Hepatic stellate cell (primary cell): ENCODE measurements at regions not wholly inside any gene's neighbourhood (a gene's known extent, or its start where the extent isn't known, plus 50 kb on each side); places are given as distances from the start of the nearest gene placed in this dataset.
"Not testable (repeated sequence)": the region's sequence is repeated elsewhere in the genome, so short reads cannot be mapped to it uniquely, and the experiment has no call there.

ENCODE experiments used
- DNase-seq: peaks from one replicate; pipeline ENCODE4 v3.0.0; 2011; ENCODE audit warnings: low spot score

DNA sequence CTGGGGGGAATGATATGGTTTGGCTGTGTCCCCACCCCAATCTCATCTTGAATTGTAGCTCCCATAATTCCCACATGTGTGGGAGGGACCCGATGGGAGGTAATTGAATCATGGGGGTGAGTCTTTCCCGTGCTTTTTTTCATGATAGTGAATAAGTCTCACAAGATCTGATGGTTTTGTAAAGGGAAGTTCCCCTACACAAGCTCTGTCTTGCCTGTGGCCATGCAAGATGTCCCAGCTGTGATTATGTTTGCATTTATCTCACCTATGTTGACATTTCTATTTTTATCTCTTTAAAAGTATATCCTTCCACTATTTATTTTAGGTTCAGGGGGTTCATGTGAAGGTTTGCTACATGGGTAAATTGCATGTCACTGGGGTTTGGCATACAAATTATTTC is 323.9 kb upstream of the GLI3 start:
- no peak for DNase-seq

DNA sequence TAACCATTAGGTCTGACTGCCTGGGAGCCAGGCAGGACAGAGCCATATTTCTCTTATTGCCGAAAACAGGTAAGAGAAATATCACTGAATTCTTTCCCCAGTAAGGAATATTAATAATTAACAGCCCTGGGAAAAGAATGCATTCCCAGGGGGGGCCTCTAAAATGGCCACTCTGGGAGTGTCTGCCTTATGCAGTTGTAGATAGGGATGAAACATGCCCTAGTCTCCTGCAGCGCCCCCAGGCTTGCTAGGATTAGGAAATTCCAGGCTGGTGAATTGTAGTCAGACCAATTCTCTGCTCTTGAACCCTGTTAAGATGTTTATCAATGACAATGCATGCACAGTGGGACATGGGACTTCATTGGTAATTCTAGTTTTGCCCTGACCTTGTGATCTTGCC is 317.9 kb upstream of the GLI3 start:
- not testable (repeated sequence) for DNase-seq

DNA sequence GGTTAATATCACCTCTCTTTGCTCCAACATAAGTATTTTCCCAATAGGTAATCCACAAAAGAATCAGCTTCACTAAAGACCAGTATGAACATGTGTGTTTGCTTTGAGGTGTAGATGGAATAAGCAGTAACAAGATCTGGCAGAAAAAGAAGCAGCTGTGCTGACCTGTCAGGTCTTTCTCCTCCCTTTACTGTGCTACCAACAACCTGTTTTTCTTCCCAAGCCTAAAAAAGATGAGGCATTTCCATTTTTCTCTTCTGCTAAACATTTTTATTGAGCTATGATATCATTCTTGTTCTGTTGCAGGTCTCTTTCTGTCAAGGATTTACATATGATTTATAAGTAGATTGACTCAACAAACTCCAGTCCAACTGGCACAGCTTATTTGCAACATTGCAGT is 315.2 kb upstream of the GLI3 start:
- DNase-seq, result no peak

DNA sequence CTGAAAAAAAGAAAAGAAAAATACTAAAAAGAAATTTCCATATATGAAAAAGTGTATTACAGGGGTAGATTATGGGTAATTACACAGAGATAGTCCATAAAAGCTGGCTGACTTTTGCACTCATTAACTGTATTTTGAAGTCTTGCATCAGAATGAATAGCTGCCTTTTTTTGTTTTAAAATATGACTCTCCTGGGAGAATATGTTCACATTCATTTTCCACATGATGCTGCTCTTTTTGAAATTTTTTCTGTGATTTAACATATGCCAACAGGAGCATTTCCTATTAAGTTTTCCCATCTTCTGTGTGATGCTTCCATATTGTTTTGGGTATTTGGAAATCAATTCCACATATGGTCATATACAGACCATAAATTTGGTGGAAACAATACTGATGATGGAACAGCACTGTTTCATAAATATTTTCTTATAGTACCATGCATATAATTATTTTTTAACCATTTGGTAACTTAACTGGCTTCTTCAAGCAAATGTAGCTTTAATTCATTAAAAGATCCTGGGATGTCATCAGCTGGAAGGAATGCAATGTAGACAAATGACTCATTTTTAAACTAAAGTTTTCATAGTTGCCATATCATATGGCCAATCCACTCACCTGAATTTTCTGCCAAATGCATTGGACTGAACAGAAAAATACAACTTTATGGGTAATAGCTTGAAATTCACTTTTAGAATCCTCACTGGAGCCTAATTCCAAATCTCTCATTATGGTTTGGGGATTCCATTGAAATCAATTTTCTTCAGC is 313.9 kb upstream of the GLI3 start:
- no peak for DNase-seq

DNA sequence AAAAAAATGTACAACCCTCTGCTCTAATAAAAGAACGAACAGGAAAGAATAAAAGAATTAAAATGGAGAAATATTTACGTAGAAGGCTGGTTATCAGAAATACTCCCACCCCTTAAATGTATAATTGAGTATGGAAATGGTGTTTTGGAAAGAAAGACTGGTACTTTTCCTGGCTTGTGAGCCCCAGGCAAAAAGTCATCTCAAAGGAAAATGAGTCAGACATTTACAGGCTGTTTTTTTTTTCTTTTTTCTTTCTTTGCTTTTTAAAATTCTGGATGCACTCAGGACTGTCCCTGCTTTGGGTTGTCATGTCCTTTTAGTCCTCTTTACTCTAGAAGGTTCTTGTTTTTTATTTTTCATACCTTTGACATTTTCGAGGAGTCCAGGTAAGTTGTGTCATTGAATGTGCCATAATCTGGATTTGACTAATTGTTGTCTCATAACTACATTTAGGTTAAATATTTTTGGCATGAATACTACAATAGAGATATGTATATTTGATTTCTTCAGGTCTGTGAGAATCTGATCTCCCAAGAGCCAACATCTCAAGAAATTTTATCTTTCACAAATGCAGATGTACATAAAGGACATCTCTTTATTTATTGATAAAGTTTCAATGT is 313.0 kb upstream of the GLI3 start:
- DNase-seq, result no peak

DNA sequence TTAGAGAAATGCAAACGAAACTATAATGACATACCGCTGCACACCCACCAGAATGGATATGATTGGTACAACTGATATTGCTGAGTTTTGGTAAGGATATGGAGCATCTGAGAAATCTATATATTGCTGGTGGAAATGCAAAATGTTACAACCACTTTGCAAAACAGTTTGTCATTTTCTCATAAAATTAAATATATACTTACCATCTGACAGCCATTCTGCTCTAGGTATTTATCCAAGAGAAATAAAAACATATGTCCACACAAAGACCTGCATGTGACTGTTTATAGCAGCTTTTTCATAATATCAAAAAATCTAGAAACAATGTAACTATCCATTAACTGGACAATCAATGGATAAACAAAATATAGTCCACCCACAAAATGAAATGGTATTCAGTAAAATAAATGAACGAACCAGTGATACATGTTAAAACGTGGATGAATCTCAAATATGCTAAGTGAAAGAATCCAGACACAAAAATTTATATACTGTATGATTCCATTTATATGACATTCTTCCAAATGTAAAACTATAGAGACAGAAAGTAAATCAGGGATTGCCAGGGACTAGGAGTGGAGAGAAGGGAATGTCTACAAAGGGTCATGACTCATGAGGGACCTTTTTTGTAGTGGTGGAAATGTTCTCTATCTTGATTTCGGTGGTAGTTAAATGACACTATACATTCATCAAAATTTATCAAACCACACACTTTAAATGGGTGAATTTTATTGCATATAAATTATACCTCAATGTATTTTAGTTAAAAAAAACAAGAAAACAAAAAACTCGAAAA is 312.0 kb upstream of the GLI3 start:
- no peak for DNase-seq

DNA sequence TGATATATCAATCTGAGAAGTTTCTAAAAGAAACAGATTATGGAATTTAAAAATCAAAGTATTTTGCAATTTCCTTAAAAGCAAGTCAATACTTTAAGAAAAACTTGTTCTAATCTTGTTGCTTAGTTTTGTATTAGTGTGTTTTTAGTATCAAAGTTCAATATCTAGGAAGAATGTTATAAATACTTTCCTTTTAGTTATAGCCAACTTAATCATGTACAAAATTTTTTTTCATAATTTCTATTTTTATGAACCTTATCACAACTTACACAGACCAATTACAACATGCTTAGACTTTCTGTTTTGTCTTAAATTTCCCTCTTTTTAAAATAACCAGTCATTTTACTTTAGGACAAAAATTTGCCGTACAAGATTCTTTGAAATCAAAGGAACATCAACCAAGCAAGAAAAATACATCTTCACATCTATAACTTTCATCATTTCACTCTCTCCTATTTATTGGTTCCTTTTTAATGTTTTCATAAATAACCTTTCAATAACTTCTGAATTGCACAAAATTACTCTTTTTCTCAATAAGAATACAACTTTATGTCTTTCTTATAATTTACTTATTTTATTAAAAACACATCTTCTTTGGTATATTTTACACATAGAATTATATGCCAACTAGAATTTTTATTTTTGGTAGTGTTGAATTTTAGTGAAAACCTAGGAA is 308.2 kb upstream of the GLI3 start:
- no peak for DNase-seq

DNA sequence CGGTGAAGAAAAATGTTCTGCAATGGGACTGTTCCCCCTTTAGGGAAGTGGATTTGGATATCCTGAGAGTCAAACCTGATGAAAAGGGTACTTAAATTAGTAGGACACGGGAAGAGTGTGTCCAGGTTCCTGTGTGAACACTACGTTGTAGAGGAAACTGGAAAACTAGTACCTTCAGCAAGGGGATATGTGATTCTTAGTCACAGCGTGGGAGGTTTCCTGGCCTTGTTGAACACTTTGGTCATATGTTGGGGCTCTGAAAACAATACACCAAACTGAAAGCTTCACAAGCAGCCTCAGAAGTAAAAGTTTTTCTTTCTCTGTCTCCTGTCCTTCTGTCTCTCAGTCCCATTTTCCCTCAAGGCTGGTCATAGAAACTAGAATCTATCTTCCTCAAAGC is 306.9 kb upstream of the GLI3 start:
- DNase-seq, result no peak

DNA sequence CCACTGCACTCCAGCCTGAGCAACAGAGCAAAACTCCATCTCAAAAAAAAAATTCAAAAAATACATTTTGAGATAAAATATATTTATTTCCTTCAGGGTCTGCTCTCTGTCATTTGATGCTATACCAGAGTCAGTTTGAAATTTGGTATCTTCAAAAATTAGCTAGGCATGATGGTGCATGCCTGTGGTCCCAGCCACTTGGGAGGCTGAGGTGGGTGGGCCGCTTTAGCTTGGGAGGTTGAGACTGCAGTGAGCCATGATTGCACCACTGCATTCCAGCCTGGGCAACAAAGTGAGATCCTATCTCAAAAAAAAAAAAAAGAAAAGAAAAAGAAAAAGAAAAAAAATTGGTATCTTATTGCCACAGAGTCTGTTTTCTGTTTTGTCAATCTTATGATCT is 305.4 kb upstream of the GLI3 start:
- DNase-seq, result not testable (repeated sequence)

DNA sequence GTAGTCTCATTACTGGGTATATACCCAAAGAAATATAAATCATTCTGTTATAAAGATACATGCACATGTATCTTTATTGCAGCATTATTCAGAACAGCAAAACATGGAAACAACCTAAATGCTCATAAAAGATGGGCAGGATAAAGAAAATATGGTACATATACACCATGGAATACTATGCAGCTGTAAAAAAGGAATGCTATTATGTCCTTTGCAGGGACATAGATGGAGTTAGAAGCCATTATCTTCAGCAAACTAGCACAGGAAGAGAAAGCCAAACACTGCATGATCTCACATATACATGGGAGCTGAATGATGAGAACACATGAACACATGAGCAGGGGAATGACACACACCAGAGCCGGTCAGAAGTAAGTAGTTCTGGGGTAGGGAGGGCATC is 297.4 kb upstream of the GLI3 start:
- no peak for DNase-seq

DNA sequence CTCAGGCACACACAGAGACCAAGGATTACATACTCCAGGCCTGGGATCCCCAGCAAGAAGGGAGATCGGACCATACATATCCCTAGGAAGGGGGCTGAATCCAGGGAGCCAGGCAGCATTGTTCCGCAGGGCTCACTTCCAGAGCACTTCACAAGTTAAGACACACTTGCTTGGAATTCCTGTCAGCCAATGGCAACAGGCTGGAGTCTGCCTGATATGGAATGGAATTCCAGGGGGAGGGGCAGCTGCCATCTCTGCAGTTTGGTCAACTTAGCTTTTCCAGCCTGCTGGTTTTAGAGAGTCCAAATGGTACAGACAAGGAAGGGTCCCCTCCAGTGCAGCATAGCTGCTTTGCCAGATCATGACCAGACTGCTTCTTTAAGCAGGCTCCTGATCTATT is 290.0 kb upstream of the GLI3 start:
- DNase-seq, result no peak

DNA sequence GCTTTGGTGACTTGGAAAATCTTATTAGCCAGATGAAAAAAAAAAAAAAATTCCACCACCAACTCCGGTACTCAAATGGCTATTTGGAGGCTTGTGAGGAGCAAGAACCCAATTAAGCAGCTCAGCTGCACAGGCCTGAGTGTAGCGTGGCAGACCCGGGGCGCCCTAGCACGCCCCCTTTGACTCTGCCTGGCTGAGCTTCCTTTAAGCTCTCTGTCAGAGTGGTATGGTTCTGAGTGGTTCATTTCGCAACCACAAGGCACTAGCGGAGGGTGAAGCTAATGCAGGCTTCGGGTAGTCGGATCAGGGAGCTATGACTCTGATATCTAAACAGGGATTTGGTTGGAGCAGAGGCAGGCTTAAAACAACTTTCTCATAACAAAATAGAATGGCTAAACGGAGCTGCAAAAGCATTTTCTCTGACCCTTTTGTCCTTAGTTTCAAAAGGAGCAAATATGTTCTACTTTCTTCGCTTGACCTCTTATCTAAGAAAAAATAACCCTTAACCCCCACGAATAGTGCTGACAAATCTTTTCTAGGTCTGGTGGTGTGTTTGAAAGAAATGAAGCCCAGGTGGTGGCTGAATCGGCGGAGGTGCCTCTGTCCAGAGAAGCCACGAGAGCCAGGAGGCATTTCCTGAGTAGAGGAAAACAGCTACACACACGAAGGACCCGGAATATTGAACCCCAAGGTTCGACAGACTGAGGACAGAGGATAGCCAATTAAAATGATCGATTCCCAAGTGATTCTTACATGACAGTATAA is 285.4 kb upstream of the GLI3 start:
- no peak for DNase-seq

DNA sequence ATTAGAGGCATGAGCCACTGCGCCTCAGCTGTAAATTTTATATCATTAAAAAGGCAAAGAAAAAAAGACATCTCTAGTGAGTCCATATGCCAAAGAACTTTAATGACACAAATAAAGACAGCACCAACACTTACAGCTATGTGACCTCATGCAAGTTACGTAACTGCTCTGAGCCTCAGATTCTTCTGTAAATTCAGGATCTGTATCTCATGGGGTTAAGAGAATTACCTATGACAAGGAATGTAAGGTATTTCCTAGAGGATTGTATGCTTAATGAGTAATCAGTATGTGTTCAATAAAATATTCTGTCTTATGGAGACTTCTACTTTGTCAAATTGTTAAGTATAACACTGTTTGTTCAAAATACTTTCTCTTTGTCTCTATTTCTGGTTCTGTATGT is 274.0 kb upstream of the GLI3 start:
- DNase-seq, result no peak

DNA sequence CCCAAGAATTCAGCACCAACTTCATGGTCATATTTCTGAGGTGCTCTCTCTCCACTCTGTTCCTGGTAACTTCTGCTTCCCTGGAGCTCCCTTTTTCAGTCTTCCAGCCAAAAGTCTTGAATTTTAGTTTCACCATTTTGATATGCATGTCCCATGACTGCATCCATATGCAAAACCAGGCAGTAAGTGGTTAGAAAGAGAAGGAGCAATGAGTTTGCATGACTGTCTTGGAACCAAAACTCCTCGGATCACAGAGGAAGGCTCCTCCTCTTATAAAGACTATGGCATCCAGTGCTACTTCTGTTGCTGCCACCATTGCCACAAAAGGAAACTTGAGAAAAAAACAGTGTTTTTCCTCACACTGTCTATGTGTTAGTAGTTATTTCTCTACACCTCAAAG is 269.1 kb upstream of the GLI3 start:
- no peak for DNase-seq

DNA sequence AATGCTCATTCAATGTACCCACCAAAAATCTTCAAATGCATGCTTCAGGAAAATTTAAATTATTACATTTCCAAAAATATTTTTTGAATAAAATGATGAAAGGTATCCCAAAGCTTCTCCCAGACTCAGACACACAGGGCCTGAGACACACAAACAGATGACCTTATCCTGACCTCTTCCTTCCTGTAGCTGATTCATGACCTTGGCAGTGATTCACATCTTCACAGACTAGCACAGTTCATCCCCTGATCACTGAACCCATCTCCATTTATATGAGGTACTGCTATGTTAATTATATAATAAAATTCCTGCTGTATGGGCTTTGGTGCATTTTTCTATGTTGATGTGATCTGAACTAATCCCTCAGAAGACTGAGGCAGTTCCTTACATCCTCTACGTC is 265.0 kb upstream of the GLI3 start:
- DNase-seq, result no peak

DNA sequence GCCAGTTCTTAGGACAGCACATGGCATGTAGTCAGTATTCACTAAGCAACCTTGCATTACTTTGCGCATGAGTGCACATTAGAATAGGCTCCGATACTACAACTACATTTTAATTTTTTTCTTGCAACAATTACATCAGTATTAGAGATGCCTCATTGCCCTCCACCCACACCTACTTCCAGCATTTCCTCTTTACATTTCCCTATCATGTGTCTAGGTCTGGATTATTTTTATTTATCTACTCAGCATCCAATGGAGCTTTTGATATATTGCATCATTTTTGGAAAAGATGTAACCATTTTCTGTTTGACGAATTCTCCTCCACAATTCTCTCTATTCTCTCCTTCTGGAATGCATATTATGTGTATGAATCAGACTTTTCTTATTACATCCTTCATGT is 258.2 kb upstream of the GLI3 start:
- DNase-seq, result no peak

DNA sequence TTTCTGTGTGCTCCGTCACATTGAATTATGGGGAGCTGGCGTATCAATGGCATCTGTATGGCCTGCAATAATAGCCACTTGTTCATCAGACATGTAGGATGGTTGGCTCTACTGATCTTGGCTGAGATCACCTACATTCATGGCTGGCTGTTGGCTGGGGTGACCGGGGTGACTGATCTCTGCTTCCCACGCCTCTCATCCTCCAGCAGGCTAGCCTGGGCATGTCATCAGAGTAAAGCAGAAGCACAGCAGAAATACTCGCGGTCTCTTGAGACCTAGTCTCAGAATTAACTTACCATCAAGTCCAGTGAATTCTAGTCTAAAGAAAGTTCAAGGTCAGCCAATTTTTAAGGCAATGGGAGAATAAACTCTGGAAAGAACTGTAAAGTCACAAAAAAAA is 257.7 kb upstream of the GLI3 start:
- no peak for DNase-seq

DNA sequence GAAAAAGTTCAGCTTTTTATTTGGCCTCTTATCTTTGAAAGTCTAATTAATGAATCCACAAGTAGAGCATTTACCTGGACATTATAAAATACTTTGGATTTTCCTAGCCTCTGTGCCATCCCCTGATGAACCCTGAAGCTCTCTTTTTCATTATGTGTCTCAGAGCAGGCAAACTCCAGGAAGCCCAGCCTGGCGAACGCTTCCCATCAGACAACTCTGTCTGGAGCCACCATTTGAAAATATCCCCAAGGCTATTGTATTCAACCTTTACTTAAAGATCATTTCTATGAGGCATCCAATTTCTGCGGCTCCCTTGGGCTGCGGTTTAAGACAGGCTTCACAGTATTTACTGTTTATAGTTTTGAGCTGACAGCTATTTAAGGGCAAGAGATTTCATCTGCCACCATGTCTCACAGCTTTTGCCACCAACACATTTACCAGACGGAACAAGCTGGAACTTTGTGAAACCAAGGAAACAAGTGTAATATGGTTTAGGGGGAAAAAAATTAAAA is 257.2 kb upstream of the GLI3 start:
- no peak for DNase-seq

DNA sequence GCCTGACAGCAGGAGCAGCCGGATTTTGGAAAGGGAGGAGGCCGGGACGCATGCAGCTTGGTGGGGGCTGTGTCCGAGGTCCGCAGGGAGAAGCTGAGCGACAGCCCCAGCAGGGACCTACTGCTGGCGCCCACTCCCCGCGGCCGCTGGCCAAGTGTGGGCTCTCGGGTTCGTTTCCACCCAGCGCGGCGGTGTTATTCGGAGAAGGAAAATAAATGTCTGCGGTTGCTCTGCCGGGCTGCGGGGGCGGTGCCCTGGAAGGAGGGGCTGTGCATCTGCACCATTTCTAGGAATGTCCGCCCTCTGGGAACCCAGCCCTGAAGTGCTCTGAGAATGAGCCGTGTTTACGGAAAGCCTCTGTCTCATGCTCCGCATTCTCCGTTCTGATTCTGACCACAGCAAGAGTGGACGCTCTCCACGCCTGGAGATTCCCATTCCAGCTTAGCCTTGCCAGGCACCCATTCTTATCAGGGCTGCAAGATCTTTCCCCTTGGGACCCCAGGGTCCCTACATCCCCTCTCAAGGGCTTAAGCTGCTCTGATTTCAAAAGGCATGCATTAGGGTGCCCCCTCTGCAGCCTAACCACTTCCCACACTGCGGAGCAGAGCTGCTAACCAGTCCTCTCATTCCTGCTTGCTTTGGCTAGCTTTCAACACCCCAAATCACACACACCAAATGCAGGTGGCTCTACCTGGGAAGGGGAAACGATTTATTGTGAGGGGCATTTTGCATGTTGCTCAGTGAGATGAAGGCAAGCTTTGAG is 256.6 kb upstream of the GLI3 start:
- DNase-seq, result peak; percentile 66

DNA sequence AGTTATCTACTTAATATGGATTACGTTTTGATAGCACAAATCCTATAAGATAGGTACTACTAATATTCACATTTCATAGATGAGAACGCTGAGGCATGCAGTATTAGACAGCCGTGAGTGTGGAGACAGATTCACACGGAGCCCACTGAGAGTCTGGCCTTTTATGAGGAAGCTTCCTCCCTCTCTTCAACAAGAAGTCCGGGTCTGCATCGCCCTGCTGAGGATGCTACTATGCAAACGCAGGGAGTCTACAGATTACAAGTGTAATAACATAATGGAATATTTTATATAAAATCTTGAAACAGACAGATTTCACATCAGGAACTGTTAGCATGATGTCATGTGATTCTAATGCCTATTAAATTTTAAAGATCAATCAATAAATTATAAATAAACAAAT is 255.9 kb upstream of the GLI3 start:
- no peak for DNase-seq

DNA sequence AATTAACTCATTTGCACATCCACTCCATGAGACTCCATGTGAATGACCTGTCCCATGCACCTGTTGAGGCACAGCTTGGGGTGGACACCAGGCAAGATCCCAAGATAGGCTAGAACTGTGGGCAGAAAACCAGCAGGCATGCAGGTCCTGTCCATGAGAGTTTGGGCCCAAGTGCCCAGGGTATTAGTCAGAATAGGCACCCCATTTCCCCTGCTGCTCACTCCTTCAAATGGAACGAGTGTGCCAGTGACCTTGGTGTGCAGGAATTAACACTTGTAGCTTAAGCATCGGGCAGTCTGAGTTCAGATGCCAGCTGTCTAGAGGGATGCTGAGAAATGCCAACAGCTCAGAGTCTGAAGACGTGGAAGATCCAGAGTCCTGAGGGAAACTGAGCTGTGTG is 254.1 kb upstream of the GLI3 start:
- no peak for DNase-seq
